ENCODE measurements at regions not wholly inside any gene's neighbourhood (a gene's known extent, or its start where the extent isn't known, plus 50 kb on each side); places are given as distances from the start of the nearest gene placed in this dataset.
A peak's percentile ranks its signal among the peaks of the same experiment; 100 is the strongest.

DNA sequence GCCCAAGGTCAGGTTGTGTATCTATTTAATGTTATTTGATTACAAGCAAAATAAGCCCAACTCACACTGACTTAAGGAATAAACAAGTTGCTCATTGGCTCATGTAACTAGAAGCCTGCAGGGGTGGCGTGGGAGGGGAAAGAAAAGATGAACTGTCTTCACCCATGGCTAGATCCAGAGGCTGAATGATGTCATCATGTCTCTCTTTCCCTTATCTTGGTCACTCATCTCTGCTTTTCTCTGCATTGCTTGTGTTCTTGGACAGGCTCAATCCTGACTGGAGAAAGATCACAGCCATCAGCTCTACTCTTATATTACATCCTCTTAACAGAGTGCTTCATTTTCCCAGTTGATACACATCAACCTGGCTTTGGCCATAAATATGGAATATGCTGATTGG lies 290.0 kb upstream of the DIAPH2 start:
- 50 to 77% (median 62%) methylated on average over 1 of the region's 1 CpG for WGBS, 4 donors
- intact Hi-C loops (cut with DNase I): no loop called here
- no peaks in the 10 kb centered on the region for H3K36me3 ChIP-seq
- ATAC-seq (no peak), DNase-seq (no peak)
- no peak overlapping the region for H3K27ac ChIP-seq
- no peaks in the 10 kb centered on the region for H3K27me3 ChIP-seq
- H3K4me3 ChIP-seq: no peak overlapping the region
- no peaks in the 10 kb centered on the region for H3K9me3 ChIP-seq
- H3K4me1 ChIP-seq: no peaks in the 10 kb centered on the region
- no peak for TF ChIP-seq POLR2A (IDR thresholded peaks at IDR 0.05)
- TF ChIP-seq, protein P1, sequence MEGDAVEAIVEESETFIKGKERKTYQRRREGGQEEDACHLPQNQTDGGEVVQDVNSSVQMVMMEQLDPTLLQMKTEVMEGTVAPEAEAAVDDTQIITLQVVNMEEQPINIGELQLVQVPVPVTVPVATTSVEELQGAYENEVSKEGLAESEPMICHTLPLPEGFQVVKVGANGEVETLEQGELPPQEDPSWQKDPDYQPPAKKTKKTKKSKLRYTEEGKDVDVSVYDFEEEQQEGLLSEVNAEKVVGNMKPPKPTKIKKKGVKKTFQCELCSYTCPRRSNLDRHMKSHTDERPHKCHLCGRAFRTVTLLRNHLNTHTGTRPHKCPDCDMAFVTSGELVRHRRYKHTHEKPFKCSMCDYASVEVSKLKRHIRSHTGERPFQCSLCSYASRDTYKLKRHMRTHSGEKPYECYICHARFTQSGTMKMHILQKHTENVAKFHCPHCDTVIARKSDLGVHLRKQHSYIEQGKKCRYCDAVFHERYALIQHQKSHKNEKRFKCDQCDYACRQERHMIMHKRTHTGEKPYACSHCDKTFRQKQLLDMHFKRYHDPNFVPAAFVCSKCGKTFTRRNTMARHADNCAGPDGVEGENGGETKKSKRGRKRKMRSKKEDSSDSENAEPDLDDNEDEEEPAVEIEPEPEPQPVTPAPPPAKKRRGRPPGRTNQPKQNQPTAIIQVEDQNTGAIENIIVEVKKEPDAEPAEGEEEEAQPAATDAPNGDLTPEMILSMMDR (IDR thresholded peaks at IDR 0.05): no peak

DNA sequence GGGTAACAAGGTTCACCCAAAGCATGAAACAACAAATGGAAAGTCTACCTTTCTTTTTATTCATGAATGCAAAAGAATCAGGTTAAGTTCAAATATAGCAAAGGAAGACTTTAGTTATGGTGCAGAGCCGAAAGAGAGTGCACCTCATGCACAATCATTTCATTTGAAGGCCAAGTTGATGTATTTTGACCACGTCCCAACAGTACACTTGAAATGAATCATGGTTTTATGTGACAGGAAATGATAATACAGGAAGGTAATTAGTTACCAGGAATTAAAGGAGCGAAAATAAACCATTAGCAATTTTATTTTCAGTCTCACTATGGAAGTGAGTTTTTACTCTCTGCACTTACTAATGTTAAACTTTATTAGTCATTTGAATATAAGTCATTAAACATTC lies 281.2 kb upstream of the DIAPH2 start:
- TF ChIP-seq POLR2A (IDR thresholded peaks at IDR 0.05): no peak
- TF ChIP-seq, protein P1 (IDR thresholded peaks at IDR 0.05): no peak
- no peak for DNase-seq
- WGBS, 4 donors: 27 to 72% (median 47%) methylated on average over 3 of the region's 3 CpGs

DNA sequence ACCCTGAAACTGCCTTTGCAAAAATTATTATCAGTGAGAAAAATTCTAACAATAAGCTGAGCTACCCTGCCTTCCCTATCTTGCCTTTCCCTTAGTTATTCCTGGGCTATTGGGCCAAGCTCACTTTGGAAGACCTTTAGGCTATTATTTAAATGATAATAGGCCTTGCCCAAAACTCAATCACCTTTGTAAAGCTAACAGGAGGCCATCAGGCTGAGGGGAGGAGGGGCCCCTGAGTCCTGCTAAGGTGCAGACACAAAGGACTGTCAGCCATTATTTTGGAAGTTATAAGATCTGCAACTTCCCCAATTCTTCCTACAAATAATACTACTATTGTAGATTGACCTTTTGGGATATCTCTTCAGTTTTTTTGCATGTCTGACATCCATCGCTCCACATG lies 278.8 kb upstream of the DIAPH2 start:
- Histone ChIP-seq H3K4me1 (no peaks in the 10 kb centered on the region), H3K27me3 (peaks cover 0 to 7% (median 0%) of the 10 kb centered on the region in 9 donors), H3K4me3 (no peak overlapping the region), H3K36me3 (no peaks in the 10 kb centered on the region), H3K27ac (no peak overlapping the region), H3K9me3 (no peaks in the 10 kb centered on the region)
- no peak for ATAC-seq
- DNase-seq: no peak
- TF ChIP-seq, protein P1 (IDR thresholded peaks at IDR 0.05): no peak
- TF ChIP-seq POLR2A (IDR thresholded peaks at IDR 0.05): no peak
- 76 to 100% (median 97%) methylated on average over 1 of the region's 1 CpG for WGBS, 4 donors
- intact Hi-C loops (cut with DNase I): no loop called here

More for the DNA sequence above, 281.2 kb upstream of the DIAPH2 start:
- no peak for ATAC-seq
- H3K9me3 ChIP-seq: no peaks in the 10 kb centered on the region
- H3K27me3 ChIP-seq: peaks cover 0 to 7% (median 0%) of the 10 kb centered on the region in 9 donors
- no peaks in the 10 kb centered on the region for H3K36me3 ChIP-seq
- H3K4me1 ChIP-seq: no peaks in the 10 kb centered on the region
- H3K4me3 ChIP-seq: no peak overlapping the region
- intact Hi-C loops (cut with DNase I): no loop called here
- H3K27ac ChIP-seq: no peak overlapping the region

DNA sequence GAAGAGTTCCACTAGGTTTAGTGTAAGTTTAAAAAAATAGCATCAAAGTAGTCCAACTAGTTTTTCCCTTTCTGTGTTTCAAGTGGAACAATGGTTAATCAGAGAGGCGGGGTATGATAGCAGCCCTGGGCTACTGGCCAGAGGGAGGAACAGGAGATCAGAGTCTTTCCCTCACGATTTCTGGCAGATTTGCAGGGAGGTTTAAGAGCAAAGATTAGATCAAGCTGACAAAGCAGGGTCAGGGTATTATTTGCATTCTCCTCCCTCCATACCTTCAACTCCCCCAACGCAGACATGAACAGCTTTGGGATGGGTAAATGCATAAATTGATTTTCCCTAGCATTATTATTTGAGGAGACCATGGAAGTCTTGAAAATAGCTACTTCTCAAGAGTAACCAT lies 277.6 kb upstream of the DIAPH2 start:
- ATAC-seq: peak in 1 of 4 donors; percentile 34

More for the DNA sequence above, 277.6 kb upstream of the DIAPH2 start:
- peak in 2 of 5 donors; percentile 10 to 21 for DNase-seq
- intact Hi-C loops (cut with DNase I): no loop called here
- H3K4me3 ChIP-seq: no peak overlapping the region
- peaks cover 0 to 3% (median 0%) of the 10 kb centered on the region in 9 donors for H3K27me3 ChIP-seq
- no peaks in the 10 kb centered on the region for H3K36me3 ChIP-seq
- no peaks in the 10 kb centered on the region for H3K9me3 ChIP-seq
- H3K4me1 ChIP-seq: no peaks in the 10 kb centered on the region
- no peak overlapping the region for H3K27ac ChIP-seq
- TF ChIP-seq POLR2A (IDR thresholded peaks at IDR 0.05): no peak
- TF ChIP-seq, protein P1 (IDR thresholded peaks at IDR 0.05): no peak
- 21 to 43% (median 39%) methylated on average over 3 of the region's 3 CpGs for WGBS, 4 donors

All from heart left ventricle (tissue), 16 donors.